Brain microvascular endothelial cell (primary cell): ENCODE measurements at regions not wholly inside any gene's neighbourhood (a gene's known extent, or its start where the extent isn't known, plus 50 kb on each side); places are given as distances from the start of the nearest gene placed in this dataset.
"Not testable (repeated sequence)": the region's sequence is repeated elsewhere in the genome, so short reads cannot be mapped to it uniquely, and the experiment has no call there.

ENCODE experiments used
- DNase-seq: peaks from one replicate; pipeline ENCODE4 v3.0.0-alpha.2; 2020
- H3K27ac ChIP-seq: fragments of 250-450 bp; sonication (Bioruptor Pico); 2 replicates; pipeline ENCODE4 v1.5.1; 2020; ENCODE audit warnings: mild to moderate bottlenecking, moderate library complexity
- H3K27me3 ChIP-seq: fragments of 250-450 bp; sonication (Bioruptor Pico); replicated peaks from 2 replicates; pipeline ENCODE4 v1.5.1; 2020; ENCODE audit warnings: mild to moderate bottlenecking
- H3K36me3 ChIP-seq: fragments of 250-450 bp; sonication (Bioruptor Pico); replicated peaks from 2 replicates; pipeline ENCODE4 v1.5.1; 2020; ENCODE audit warnings: mild to moderate bottlenecking
- H3K4me3 ChIP-seq: 2 replicates; pipeline ENCODE4 v1.5.1; 2011; ENCODE audit warnings: low read depth, mild to moderate bottlenecking, control low read depth, low read length, moderate library complexity
- CTCF ChIP-seq: IDR thresholded peaks from 2 replicates; pipeline ENCODE4 v1.5.1; 2011; ENCODE audit warnings: low read depth, mild to moderate bottlenecking, moderate library complexity, low read length, control low read depth, inconsistent platforms; ENCODE audit errors: missing control alignments
- in situ Hi-C: cut with HindIII; loops from 2 replicates; pipeline ENCODE4 v1.10.0; 2017; ENCODE audit warnings: low sequenced_read_pairs, low pct_ligation_motif_present

GRCh38 chr4:66956852-66957251 lies 588.5 kb downstream of the CENPC start:
- H3K4me3 ChIP-seq = no peak overlapping the region
- in situ Hi-C loops = no loop called here
- H3K36me3 ChIP-seq = no peaks in the 10 kb centered on the region
- H3K27ac ChIP-seq = no peak overlapping the region
- TF ChIP-seq CTCF = no peak
- no peak for DNase-seq
- H3K27me3 ChIP-seq = no peaks in the 10 kb centered on the region

GRCh38 chr4:66956426-66956825 lies 588.9 kb downstream of the CENPC start:
- Histone ChIP-seq H3K27me3 (no peaks in the 10 kb centered on the region), H3K36me3 (no peaks in the 10 kb centered on the region), H3K4me3 (no peak overlapping the region), H3K27ac (no peak overlapping the region)
- no peak for TF ChIP-seq CTCF
- no peak for DNase-seq
- in situ Hi-C loops = no loop called here

- no peak for DNase-seq
- TF ChIP-seq CTCF = no peak
- Histone ChIP-seq H3K36me3 (no peaks in the 10 kb centered on the region), H3K4me3 (no peak overlapping the region), H3K27ac (no peak overlapping the region), H3K27me3 (no peaks in the 10 kb centered on the region)
- in situ Hi-C loops = no loop called here
Measured at GRCh38 chr4:66955784-66956183, 589.5 kb downstream of the CENPC start.

- Histone ChIP-seq H3K4me3 (no peak overlapping the region), H3K27me3 (no peaks in the 10 kb centered on the region), H3K36me3 (no peaks in the 10 kb centered on the region), H3K27ac (no peak overlapping the region)
- DNase-seq = no peak
- in situ Hi-C loops = no loop called here
- no peak for TF ChIP-seq CTCF
Measured at GRCh38 chr4:66949419-66949818, 595.9 kb downstream of the CENPC start.

GRCh38 chr4:66946761-66947160 lies 598.5 kb downstream of the CENPC start:
- in situ Hi-C loops = no loop called here
- Histone ChIP-seq H3K27ac (no peak overlapping the region), H3K27me3 (no peaks in the 10 kb centered on the region), H3K4me3 (no peak overlapping the region), H3K36me3 (no peaks in the 10 kb centered on the region)
- DNase-seq = no peak
- TF ChIP-seq CTCF = no peak

- DNase-seq = no peak
- no peak overlapping the region for H3K27ac ChIP-seq
Measured at GRCh38 chr4:66943112-66943511, 602.2 kb downstream of the CENPC start.

GRCh38 chr4:66931981-66932380 lies 613.3 kb downstream of the CENPC start:
- in situ Hi-C loops, DNase-seq, H3K4me3 ChIP-seq: not testable (repeated sequence)

More at GRCh38 chr4:66943112-66943511, 602.2 kb downstream of the CENPC start:
- H3K36me3 ChIP-seq = no peaks in the 10 kb centered on the region
- H3K4me3 ChIP-seq = no peak overlapping the region
- no peak for TF ChIP-seq CTCF
- in situ Hi-C loops = no loop called here
- no peaks in the 10 kb centered on the region for H3K27me3 ChIP-seq

More at GRCh38 chr4:66931981-66932380, 613.3 kb downstream of the CENPC start:
- H3K27ac ChIP-seq, H3K27me3 ChIP-seq, H3K36me3 ChIP-seq: not testable (repeated sequence)
